Hematopoietic multipotent progenitor cell (in vitro differentiated cells): ENCODE measurements at regions not wholly inside any gene's neighbourhood (a gene's known extent, or its start where the extent isn't known, plus 50 kb on each side); places are given as distances from the start of the nearest gene placed in this dataset.

Source experiments
- DNase-seq, 3 donors: peaks; one replicate each; pipeline ENCODE4 v3.0.0-alpha.2; 2011 to 2015; ENCODE audit warnings: low read depth in 2 of 3, low spot score in 2 of 3

DNA sequence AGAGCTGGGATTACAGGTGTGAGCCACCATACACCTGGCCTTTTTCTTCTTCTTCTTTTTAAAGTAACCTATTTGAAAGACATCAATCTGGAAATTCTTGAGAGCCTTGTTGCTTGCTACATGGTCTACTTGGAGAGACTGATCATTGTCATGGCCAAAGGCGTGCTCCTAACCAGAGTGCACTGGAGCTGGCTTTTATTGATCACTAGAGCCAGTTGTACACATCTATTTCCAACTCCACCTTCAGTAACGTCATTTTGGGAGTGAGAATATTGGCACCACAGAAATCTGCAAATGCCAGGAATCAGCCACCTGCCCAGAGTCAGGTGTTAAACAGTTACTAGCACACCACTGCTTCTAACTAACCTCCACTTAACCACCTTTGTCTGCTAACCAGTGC, 735.1 kb downstream of the TYW1 start:
- no peak for DNase-seq

DNA sequence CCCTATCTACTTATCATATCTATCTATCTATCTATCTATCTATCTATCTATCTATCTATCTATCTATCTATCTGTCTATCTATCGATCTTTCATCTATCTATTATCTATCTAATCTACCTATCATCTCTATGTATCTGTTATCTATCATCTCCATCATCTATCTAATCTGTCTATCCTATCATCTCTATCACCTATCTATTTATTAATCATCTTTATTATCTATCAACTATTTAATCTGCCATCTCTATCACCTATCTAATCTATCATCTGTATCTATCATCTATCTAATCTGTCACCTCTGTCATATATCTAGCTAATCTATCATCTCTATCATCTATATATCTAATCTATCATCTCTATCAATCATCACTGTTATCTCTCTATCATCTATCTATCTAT, 736.3 kb downstream of the TYW1 start:
- no peak for DNase-seq

DNA sequence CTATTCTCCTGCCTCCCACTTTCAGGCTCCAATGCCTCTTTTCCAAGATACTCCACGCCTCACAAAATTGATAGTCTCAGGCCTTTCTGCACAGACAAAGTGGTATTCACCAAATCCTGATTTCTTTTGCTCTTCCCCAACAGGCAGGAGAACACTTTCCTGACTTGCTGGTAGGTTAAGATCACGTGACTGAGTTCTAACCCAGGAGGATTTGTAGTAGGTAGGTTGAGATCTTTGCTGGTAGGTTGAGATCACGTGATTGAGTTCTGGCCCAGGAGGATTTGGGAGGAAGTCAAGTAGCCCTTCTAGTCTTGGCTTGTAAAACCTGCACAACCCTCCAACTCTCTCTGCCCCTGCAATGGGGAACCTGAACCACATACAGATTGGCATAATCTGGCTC, 741.5 kb downstream of the TYW1 start:
- no peak for DNase-seq

DNA sequence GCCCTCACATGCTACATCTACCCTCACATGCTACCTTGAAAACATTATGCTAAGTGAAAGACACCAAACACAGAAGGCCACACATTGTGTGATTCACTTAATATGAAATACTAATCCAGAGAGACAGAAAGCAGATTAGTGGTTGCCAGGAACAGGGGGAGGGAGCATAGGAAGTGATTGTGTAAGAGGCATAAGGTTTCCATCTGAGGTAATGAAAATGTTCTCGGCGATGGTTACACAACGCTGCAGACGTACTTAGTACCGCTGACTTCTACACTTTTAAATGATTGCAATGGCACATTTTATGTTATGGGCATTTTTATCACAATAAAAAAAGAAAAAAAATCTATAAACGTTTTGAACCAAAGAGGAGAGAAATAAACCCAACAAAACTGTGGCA, 742.3 kb downstream of the TYW1 start:
- no peak for DNase-seq

DNA sequence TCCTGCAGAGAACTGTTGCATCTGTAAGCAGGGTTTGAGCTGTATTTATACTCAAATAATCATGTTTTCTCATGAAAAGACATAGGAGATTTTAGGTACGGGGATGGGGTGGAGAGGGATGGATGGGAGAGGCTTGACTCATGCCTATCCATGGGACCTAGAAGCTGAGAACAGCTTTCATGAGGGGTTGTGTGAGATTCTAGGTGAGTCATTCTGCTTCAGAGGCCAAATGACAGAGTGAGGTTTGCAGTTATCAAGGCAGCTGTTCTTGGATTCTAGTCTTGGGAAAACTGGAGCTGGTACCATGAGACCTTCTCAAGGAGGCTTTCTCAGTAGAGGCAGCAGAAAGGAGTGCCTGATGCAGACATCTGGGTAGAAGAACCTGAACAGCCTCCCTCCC, 746.9 kb downstream of the TYW1 start:
- no peak for DNase-seq

DNA sequence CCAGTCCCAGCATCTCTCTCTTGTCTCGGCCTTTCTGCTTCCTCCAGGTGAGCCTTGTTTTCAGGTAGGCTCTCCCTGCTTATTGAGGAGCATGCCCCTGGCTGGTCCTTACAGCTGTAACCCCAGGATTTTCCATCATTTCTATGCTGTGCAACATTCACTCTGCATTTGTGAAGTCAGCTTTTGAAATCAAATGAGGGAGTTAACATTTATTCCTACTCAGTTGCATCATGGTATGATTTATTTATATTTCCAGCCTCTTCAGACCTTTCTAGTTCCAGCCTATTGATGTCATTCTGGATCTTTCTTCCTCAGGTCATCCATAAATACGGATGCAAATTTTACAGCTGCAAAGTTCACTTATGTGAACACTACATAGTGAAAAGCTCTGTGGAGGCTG, 755.6 kb downstream of the TYW1 start:
- DNase-seq: no peak

DNA sequence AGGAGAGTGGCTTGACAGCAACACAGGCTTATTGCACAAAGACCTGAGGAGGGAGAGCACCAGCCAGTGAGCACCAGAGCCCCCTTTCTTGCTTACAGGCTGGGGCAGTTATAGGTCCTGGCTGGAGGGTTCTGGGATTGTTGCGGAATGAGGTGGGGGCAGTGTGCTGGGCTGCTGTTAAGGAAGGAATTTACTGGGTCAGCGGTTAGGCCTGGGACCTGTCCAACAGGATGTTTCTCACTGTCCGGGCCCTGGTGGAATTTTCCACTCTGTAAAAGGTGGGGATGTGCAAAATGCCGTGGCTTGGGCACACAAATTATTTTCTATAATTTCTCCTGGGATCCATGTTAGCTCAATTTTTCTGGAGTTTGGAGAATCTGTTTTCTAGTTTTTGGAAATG, 757.3 kb downstream of the TYW1 start:
- DNase-seq: no peak

DNA sequence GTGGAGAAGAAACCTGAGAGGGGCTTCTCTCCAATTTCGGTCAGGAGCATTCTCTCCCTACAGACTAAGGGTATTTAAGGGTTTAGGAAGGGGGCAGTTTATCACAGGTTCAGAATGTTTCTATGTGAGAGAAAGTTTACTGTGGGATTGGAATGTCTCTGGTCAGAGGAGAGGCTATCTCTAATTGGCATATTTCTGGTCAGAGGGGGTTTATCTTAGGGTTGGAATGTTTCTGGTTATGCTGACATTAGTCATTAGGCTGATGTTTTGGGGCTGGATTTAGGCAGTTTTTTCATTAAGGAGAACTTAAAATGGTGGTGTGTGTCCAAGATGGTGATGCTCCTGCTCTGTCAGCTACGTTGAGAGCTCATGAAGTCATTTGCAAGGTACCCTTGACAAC, 758.0 kb downstream of the TYW1 start:
- DNase-seq: no peak

DNA sequence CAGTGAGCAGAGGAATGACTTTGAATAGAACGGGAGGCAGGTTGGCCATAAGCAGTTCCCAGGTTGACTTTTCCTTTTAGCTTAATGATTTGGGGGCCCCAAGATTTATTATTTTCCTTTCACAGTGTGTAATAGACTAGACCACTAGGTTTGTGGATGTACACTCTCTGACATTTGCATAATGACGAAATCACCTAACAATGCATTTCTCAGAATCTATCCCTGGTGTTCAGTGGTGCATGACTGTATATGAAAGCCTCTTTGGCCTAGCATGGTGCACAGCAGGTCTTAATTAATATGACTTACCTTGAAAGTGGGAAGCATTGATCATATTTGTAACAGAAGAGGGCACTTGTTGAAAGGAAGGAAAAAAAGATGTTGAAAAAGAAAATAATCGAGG, 761.9 kb downstream of the TYW1 start:
- DNase-seq: no peak

DNA sequence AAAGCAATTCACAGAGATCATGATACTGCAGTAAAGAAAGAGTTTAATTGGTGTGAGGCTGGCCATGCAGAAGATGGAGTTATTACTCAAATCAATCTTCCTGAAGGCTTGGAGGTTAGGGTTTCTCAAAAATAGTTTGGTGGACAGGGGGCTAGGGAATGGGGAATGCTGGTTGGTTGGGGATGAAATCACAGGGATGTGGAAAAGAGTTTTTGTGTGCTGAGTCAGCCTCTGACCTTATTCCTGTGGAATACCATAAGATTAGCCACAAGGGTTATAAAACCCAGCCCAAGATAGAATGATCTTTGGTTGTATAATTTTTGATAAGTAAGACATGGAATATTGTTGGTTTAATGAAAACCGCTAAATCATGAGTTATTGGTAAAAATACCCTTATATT, 764.3 kb downstream of the TYW1 start:
- no peak for DNase-seq

DNA sequence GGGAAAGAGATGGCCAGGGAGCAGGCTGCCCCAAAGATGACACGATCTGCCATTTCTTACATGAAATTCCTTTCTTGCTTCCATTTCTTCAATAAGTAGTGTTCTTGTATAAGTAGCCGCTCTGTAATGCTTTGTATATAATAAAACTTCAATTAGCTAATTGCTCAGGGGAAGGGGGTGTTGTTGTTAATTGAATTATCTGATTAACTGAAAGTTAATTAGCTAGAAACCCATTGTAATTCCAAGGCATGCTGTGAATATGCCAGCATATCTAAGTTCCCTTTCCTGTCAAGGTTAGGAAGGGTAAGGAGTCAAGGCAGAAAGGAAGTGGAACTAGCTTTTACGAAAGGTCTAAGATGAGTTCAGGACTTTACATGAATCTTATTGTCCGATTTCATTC, 765.9 kb downstream of the TYW1 start:
- no peak for DNase-seq

DNA sequence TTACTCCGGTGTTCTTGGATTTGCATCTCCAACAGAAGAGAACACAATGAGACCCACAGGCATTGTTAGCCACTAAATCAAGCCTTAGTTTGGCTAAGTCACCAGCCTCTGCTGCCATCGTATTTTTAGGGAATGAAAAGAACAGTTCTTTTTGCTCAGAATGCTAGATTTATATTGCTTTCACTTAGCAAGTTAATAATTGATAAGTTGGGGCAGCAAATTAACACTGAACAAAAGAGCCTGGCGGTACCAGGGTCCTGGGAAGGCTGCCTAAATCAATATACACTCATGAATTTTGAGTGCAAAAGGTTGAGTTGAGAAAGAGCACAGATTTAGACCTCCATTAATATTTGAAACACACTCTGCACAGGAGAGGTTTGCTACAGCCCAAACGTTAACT, 767.7 kb downstream of the TYW1 start:
- no peak for DNase-seq

DNA sequence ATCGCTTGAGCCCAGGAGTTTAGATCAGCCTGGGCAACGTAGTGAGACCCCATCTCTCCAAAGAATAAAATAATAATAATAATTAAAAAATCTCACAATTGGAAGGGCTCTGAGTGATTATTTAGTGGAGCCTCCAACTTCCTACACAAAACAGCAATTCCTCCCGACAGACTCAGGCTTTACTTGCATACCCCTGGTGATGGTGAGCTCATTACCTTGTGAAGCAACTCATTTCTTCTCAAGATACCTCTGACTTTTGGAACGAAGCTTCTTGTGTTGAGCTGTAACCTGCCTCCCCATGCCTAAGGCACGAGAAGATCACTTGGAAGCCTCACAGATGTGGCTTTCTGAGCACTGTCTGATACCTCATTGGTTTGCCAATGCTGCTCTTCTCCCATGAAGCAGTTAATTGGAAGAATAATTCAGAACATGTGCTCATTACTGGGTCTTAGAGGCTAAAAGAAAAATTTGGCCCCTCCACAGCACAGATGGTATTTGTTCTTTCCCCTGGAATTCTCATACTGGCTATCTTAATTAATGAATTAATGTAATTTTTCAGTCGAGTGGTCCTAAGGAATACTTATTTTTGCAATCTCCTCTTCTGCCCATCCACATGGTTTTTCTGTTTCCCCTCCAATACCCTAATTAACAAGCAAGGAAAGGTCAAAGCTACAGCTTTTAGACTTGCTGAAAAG, 769.0 kb downstream of the TYW1 start:
- DNase-seq: no peak

DNA sequence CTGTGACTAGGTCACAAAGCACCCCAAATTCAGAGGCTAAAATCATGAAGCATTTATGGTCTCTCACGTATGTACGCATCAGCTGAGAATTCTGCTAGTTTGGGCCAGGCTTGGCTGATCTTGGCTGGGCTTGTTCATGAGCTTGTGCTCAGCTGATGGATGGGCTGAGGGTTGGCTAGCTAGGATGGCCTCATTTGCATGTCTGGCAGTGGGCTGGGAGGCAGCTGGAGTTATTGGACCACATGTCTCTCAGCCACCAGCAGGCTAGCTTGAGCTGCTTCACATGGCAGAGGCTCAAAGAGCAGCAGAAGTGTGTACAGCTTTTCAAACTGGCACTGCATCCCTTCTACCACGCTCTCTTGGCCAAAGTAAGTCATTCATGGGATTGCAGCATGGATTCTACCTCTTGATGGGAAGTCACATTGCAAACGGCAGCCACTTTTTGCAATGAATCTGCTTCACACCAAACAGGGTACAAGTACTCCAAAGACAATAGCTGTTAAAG, 770.3 kb downstream of the TYW1 start:
- DNase-seq: no peak

DNA sequence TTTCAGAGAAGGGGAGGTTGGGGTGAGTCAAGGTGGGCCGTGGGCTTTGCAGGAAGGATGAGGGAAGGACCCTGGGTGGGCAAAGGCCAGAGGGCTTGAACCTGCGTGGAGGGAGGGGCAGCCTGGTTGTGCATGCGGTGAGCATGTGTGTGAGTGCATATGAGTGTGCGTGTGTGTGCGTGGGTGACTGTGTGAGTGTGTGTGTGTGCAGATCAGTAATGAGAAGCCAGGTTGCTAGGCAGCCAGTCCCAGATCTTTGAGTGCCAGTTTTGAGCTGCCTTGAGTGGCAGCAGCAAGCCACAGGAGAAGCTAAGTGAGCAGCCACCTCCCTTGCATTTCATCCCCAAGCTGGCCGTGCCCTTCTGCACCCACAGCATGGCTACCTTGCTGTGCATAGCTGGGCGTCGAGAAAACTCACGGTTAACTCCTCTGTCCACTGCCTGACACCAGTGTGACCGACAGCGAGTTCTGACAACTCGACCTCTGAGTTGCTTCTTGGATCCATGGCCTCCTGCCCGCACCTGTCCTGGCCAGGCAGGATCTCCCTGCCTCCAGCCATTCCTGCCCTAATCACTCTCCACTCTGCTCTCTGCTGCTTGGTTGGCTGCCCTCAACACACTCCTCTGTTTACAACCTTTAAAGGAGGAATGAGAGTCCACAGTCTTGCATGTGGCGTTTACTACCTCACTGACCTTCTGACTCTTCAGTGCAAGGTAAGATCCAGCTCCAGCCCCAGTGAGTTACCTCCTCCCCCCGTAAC, 775.4 kb downstream of the TYW1 start:
- no peak for DNase-seq

DNA sequence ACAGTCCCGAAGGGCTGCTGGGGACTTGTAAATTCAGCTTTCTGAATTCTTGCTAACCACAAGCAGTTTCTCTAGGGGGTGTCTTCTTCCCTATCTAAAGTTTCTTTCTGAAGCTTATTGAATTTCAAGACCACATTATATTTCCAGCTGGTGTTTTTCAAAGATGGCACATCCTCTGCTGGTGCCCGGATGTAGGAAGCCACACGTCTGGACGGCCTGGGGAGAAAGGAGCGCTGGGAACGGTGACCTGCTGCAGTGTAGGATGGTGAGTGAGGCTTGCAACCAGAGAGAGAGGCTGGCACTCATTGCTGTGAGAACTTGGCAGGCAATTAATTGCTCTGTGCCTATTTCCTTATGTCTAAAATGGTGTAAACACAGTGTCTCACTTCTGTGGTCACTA, 776.4 kb downstream of the TYW1 start:
- no peak for DNase-seq

DNA sequence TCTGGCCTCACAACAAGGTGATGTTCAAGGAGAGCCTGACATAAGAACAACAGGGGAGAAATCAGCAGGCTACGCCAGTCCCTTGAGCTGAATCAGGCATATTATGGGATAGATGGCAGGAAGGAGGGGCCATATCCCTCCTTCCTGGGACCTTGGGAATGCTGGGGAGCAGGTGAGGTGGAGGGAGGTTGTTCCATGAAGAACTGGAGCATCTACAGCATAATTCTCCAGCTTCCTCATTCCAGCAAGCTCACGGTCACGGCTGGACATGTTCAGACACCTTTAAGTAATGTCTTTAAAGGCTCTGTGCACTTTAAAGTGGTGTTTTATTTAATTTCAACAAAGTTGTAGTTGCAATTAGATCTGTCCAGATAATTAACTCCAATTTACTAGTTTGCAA, 780.5 kb downstream of the TYW1 start:
- DNase-seq: no peak

DNA sequence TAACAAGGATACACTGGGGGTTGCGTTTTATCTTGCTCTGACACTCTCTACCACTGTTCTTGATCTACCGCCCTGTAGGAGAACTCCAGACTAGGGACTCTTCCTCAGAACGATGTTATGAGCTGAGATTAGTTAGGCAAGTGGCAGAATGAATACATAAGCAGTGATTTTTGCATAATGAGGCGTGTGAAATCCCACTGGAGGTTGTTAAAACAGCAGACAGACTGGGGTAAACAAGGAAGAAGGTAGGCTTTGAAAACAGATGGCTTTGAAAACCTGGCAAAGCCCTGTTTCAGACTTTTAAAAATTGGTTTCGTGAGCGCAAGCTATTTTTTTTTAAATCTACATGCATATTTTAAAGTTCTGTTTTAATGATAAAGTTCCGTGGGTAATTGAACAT, 785.2 kb downstream of the TYW1 start:
- DNase-seq: no peak

DNA sequence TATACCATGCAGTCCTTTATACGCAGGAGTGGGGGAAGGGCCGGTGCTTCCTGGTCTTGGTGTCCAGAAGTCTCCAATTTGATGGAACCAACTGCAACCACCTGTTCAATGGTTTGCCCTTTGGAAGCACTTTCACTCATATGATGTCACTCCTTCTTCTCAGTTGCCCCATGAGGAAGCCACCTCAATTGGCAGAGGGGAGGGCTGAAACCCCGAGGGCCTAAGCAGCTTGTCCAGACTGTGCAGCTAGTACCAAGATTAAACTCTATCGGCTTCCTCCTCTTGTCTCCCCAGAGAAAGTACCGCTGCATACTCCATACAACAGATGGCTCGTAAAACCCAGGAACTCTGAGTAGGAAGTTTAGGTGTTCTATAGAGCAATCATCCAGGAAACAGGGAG, 789.4 kb downstream of the TYW1 start:
- DNase-seq: no peak

DNA sequence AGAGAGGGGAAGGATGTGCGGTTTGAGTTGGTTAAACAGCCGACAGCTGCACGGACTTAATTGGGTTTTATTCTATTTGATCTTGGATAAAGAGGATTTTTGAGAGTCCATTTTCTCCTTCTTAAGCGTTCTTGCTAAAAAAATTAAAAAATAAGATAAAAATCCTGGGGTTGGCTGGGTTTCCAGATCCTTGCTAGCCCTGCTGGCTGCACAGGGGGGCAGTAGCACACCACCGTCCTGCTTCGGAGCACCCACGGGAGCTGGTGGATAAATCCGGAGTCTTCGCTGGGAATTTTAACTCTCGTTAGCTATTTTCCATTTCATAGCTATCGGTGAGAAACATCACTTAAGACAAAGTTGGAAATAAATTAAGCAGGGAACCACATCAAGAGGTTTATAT, 792.0 kb downstream of the TYW1 start:
- no peak for DNase-seq

DNA sequence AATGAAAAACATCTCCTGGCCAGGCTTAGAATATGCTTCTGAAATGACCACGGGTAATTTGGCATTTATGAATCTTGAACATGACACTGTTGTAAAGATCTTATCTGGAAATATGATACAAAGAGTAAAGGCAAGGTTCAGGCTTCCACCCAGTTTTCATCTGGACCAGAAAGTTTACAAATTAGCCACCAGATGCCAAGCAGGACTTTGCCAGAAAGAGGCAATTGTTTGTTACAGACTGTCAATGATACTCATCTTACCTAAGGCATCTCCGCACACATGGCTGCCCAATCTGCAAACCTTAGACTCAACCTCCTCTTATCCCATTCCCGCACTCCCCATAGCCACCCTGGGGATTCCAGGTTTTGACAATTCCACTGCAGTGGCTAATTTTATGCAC, 795.3 kb downstream of the TYW1 start:
- DNase-seq: no peak

DNA sequence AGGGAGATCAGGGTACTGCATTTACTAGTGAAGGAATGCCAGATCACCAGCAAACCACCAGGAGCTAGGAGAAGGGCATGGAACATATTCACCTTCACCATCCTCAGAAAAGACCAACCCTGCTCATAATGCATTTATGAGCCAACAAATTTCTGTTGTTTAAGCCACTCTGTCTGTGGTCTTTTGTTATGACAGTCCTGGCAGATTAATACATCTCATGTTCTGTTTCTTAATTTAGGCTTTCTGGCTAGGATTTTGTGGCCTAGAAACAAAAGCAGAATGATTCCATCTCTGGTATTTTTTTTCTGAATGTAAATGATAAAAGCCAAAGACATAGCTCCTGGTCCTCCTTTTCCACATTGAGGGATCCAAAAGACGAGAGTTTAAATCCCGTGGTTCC, 797.9 kb downstream of the TYW1 start:
- no peak for DNase-seq

DNA sequence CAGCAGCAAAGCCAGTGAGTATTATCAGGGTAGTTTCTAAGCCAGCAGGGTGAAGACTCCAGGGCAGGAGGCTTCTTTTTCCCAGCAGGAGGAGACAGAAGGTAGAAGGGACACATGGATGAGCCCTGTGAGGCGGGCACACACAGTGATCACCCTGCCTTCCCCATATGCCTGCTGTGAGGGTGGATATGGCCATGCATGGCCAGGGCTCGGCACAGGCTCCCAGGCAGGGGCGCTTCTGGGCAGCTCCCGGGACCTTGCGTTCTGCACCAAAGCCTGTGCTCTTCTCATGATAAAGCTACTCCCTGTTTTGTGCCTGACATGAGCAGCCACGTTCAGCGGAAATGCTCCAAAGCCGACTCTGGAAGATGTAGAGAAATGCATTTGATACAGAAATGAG, 807.2 kb downstream of the TYW1 start:
- no peak for DNase-seq
